Peyer's patch (tissue), 4 donors: ENCODE measurements at regions not wholly inside any gene's neighbourhood (a gene's known extent, or its start where the extent isn't known, plus 50 kb on each side); places are given as distances from the start of the nearest gene placed in this dataset.

Experiments
- DNase-seq, 3 donors: peaks; one replicate each; pipeline ENCODE4 v3.0.0-alpha.2; 2017 to 2019
- H3K27ac ChIP-seq, 4 donors: fragments of 200-600 bp; sonication (generic); one replicate each; pipeline ENCODE4 v1.5.1; 2016 to 2019
- H3K27me3 ChIP-seq, 2 donors: fragments of 200-600 bp; sonication (generic); one replicate each; pipeline ENCODE4 v1.5.1; 2019
- H3K36me3 ChIP-seq, 3 donors: fragments of 200-600 bp; sonication (generic); one replicate each; pipeline ENCODE4 v1.5.1; 2016 to 2019
- H3K4me1 ChIP-seq, 4 donors: fragments of 200-600 bp; sonication (generic); one replicate each; pipeline ENCODE4 v1.5.1; 2016 to 2019
- H3K4me3 ChIP-seq, 4 donors: fragments of 200-600 bp; sonication (generic); 1 replicate in 3 of 4; 2 replicates in 1 of 4; pipeline ENCODE4 v1.5.1; 2016 to 2019; ENCODE audit warnings: mild to moderate bottlenecking in 1 of 4
- H3K9me3 ChIP-seq, 4 donors: fragments of 200-600 bp; sonication (generic); one replicate each; pipeline ENCODE4 v1.5.1; 2016 to 2019; ENCODE audit warnings: mild to moderate bottlenecking in 1 of 4
- POLR2A ChIP-seq, 2 donors: fragments of 450-650 bp; IDR thresholded peaks; one replicate each; pipeline ENCODE4 v1.5.1; 2017; ENCODE audit warnings: antibody characterized with exemption in 2 of 2, mild to moderate bottlenecking in 2 of 2, moderate library complexity in 2 of 2
- TF ChIP-seq, protein P1 (sequence below), 6 experiments: fragments of 450-650 bp in 4 of 6; fragments of 200-600 bp in 2 of 6; sonication (generic) in 1 of 6; IDR thresholded peaks; one replicate each; pipeline ENCODE4 v1.5.1; 2017 to 2019; ENCODE audit warnings: antibody characterized with exemption in 6 of 6, mild to moderate bottlenecking in 3 of 6, moderate library complexity in 1 of 6

DNA sequence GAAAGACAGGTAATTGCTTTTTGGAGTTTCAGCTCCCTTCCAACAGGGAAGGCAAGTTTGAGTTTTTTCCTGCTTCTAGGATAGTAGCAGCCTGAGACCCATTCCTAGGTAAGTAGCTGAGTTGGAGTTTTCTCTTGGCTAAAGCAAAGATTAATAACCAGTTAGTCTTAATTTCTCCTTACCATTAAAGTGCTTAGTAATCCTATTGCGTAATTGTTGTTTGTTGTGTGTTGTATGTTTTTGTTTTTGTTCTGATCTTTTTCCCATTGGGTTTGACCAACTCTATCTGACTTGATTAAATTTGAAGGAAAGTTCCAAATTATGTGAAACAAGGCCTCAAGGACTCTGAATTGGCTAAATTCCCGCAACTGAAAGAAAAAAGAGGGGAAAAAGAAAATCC, 83.5 kb downstream of the TBX22 start:
- Histone ChIP-seq H3K27ac (no peak overlapping the region), H3K4me1 (no peaks in the 10 kb centered on the region), H3K27me3 (no peaks in the 10 kb centered on the region), H3K36me3 (no peaks in the 10 kb centered on the region), H3K9me3 (no peaks in the 10 kb centered on the region), H3K4me3 (no peak overlapping the region)
- DNase-seq, result no peak
- TF ChIP-seq POLR2A (IDR thresholded peaks at IDR 0.05), result no peak
- TF ChIP-seq, protein P1, sequence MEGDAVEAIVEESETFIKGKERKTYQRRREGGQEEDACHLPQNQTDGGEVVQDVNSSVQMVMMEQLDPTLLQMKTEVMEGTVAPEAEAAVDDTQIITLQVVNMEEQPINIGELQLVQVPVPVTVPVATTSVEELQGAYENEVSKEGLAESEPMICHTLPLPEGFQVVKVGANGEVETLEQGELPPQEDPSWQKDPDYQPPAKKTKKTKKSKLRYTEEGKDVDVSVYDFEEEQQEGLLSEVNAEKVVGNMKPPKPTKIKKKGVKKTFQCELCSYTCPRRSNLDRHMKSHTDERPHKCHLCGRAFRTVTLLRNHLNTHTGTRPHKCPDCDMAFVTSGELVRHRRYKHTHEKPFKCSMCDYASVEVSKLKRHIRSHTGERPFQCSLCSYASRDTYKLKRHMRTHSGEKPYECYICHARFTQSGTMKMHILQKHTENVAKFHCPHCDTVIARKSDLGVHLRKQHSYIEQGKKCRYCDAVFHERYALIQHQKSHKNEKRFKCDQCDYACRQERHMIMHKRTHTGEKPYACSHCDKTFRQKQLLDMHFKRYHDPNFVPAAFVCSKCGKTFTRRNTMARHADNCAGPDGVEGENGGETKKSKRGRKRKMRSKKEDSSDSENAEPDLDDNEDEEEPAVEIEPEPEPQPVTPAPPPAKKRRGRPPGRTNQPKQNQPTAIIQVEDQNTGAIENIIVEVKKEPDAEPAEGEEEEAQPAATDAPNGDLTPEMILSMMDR (IDR thresholded peaks at IDR 0.05), result no peak

DNA sequence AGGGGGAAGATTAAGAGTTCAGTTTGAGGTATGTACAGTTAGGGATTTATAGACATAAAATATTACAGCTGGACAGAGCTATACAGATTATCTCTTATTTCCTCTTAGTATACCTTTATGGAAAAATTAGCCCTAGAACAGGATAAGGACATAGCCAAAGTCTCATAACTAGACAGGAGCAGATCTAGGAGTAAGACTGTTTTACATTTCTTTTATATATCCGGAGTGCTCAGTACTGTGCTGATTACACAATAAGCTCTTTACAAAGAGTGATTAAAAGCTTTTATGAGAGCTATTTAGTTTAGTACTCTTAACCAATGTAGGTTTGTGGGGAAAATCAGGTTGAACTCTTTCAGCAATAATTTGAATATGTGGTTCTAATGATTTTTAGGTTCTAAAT, 105.8 kb downstream of the TBX22 start:
- Histone ChIP-seq H3K9me3 (no peaks in the 10 kb centered on the region), H3K4me3 (no peak overlapping the region), H3K27me3 (no peaks in the 10 kb centered on the region), H3K4me1 (no peaks in the 10 kb centered on the region), H3K27ac (no peak overlapping the region), H3K36me3 (no peaks in the 10 kb centered on the region)
- DNase-seq, result no peak
- TF ChIP-seq, protein P1 (IDR thresholded peaks at IDR 0.05), result no peak
- no peak for TF ChIP-seq POLR2A (IDR thresholded peaks at IDR 0.05)

DNA sequence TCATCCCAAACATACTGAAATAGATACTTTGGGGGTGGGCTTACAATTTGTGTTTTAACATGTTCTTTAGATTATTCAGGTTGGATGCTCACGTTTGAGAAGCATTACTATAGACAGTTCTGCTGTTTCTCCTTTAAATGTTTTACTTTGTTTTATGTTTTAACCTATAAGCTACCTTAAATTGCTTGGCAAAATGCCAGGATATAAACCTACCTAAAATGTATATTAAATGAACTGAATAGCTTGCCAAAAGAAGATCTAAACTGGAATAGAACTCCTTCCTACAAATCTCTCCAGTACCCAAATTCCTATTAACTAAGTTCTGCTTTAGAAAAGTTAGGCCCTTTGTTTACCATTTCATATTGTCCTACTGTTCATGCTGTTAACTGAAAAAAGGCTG, 124.4 kb downstream of the TBX22 start:
- no peaks in the 10 kb centered on the region for H3K4me1 ChIP-seq
- no peaks in the 10 kb centered on the region for H3K27me3 ChIP-seq
- no peaks in the 10 kb centered on the region for H3K9me3 ChIP-seq
- TF ChIP-seq, protein P1 (IDR thresholded peaks at IDR 0.05), result no peak
- TF ChIP-seq POLR2A (IDR thresholded peaks at IDR 0.05), result no peak
- no peak overlapping the region for H3K27ac ChIP-seq
- DNase-seq, result no peak
- H3K4me3 ChIP-seq, result no peak overlapping the region
- no peaks in the 10 kb centered on the region for H3K36me3 ChIP-seq

DNA sequence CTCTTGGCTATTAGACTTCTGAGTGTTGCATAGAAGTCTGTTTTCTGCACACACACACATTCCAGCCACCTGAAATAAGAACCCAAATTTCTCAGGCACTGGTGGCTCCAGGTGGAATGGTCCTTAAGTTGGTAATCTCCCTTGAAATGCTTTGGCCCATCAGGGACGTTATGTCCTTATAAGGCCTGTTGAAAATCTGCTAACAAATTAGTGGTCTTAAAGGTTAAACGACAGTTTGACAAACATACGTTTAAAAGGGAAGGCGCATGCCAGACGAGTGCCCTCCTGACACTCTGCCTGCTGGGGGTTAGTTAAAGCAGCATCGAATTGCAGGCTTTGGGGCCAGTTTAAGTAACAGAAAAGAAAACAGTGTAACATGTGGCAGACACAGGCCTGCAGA, 125.0 kb downstream of the TBX22 start:
- no peaks in the 10 kb centered on the region for H3K27me3 ChIP-seq
- no peak for DNase-seq
- TF ChIP-seq, protein P1 (IDR thresholded peaks at IDR 0.05), result no peak
- TF ChIP-seq POLR2A (IDR thresholded peaks at IDR 0.05), result no peak

DNA sequence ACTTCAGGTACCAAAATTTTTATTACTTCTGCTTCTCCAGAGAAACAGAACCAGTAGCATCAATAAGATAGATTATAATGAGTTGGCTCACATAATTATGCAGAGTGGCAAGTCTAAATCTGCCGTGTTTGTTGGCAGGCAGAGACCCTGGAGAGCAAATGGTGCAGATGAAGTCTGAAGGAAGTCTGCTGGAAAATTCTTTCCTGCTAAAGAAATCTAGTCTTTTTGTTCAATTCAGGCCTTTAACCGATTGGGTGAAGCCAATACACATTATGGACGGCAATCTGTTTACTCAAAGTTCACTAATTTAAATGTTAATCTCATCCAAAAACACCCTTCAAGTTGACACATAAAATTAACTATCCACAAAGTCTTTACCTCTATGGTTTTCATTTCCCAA, 156.0 kb downstream of the TBX22 start:
- Histone ChIP-seq H3K4me3 (no peak overlapping the region), H3K4me1 (no peaks in the 10 kb centered on the region), H3K9me3 (no peaks in the 10 kb centered on the region), H3K27ac (no peak overlapping the region), H3K36me3 (no peaks in the 10 kb centered on the region), H3K27me3 (no peaks in the 10 kb centered on the region)
- TF ChIP-seq POLR2A (IDR thresholded peaks at IDR 0.05), result no peak
- TF ChIP-seq, protein P1 (IDR thresholded peaks at IDR 0.05), result no peak
- no peak for DNase-seq

More for the DNA sequence above, 125.0 kb downstream of the TBX22 start:
- Histone ChIP-seq H3K4me1 (no peaks in the 10 kb centered on the region), H3K27ac (no peak overlapping the region), H3K36me3 (no peaks in the 10 kb centered on the region), H3K9me3 (no peaks in the 10 kb centered on the region), H3K4me3 (no peak overlapping the region)

DNA sequence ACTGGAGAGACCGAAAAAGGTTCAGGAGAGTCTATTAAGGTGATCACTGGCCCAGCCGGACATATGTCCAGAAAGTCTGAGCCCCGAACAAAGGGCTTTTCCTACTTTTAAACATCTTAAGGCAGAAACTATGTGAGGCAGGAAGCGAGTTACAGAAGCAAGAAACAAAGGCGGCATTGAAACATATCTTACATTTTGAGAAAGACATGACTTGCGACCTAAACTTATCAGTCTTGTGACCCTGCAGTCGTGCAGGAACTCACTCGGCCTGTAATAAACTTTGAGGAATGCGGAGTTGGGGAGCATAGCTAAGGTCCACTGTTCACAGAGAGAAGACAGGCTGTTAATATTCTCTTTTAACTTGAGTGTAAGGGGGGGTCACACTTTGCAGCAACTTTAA, 158.7 kb downstream of the TBX22 start:
- DNase-seq, result no peak
- H3K27me3 ChIP-seq, result no peaks in the 10 kb centered on the region
- no peak overlapping the region for H3K27ac ChIP-seq
- H3K36me3 ChIP-seq, result no peaks in the 10 kb centered on the region
- H3K4me3 ChIP-seq, result no peak overlapping the region
- no peaks in the 10 kb centered on the region for H3K4me1 ChIP-seq
- no peaks in the 10 kb centered on the region for H3K9me3 ChIP-seq
- TF ChIP-seq, protein P1 (IDR thresholded peaks at IDR 0.05), result no peak
- TF ChIP-seq POLR2A (IDR thresholded peaks at IDR 0.05), result no peak
